ENCODE measurements at regions not wholly inside any gene's neighbourhood (a gene's known extent, or its start where the extent isn't known, plus 50 kb on each side); places are given as distances from the start of the nearest gene placed in this dataset.

GRCh38 chrX:22395372-22395771 lies 122.7 kb downstream of the CBLL2 start:
- intact Hi-C loops (cut with DNase I; ENCODE audit: low total_unique reads), result no loop called here
- TF ChIP-seq POLR2A (IDR thresholded peaks at IDR 0.05) (no peak), CTCF (IDR thresholded peaks at IDR 0.05) (no peak)
- H3K4me3 ChIP-seq (ENCODE audit: low read depth, poor library complexity, severe bottlenecking), result no peak overlapping the region
- WGBS, 2 donors, result 81 to 90% methylated on average over 4 of the region's 4 CpGs
- DNase-seq (ENCODE audit: low spot score in 2 of 2), result no peak

GRCh38 chrX:22396408-22396807 lies 123.7 kb downstream of the CBLL2 start:
- TF ChIP-seq POLR2A (IDR thresholded peaks at IDR 0.05) (no peak), CTCF (IDR thresholded peaks at IDR 0.05) (no peak)
- no peak overlapping the region for H3K4me3 ChIP-seq (ENCODE audit: low read depth, poor library complexity, severe bottlenecking)
- DNase-seq (ENCODE audit: low spot score in 2 of 2), result no peak
- intact Hi-C loops (cut with DNase I; ENCODE audit: low total_unique reads), result no loop called here
- 91 to 97% methylated on average over 2 of the region's 2 CpGs for WGBS, 2 donors

- DNase-seq (ENCODE audit: low spot score in 2 of 2), result no peak
- 59 to 74% methylated on average over 1 of the region's 1 CpG for WGBS, 2 donors
- no peak overlapping the region for H3K4me3 ChIP-seq (ENCODE audit: low read depth, poor library complexity, severe bottlenecking)
- intact Hi-C loops (cut with DNase I; ENCODE audit: low total_unique reads), result no loop called here
- TF ChIP-seq POLR2A (IDR thresholded peaks at IDR 0.05) (no peak), CTCF (IDR thresholded peaks at IDR 0.05) (no peak)
Measured at GRCh38 chrX:22397566-22397965, 124.9 kb downstream of the CBLL2 start.

- TF ChIP-seq POLR2A (IDR thresholded peaks at IDR 0.05) (no peak), CTCF (IDR thresholded peaks at IDR 0.05) (no peak)
- intact Hi-C loops (cut with DNase I; ENCODE audit: low total_unique reads), result no loop called here
- no peak for DNase-seq (ENCODE audit: low spot score in 2 of 2)
- WGBS, 2 donors, result 68 to 88% methylated on average over 4 of the region's 4 CpGs
- no peak overlapping the region for H3K4me3 ChIP-seq (ENCODE audit: low read depth, poor library complexity, severe bottlenecking)
Measured at GRCh38 chrX:22399437-22400192, 126.9 kb downstream of the CBLL2 start.

- DNase-seq (ENCODE audit: low spot score in 2 of 2), result no peak
- WGBS, 2 donors, result 92 to 96% methylated on average over 3 of the region's 3 CpGs
- TF ChIP-seq CTCF (IDR thresholded peaks at IDR 0.05) (no peak), POLR2A (IDR thresholded peaks at IDR 0.05) (no peak)
- H3K4me3 ChIP-seq (ENCODE audit: low read depth, poor library complexity, severe bottlenecking), result no peak overlapping the region
- intact Hi-C loops (cut with DNase I; ENCODE audit: low total_unique reads), result no loop called here
Measured at GRCh38 chrX:22404297-22404696, 131.6 kb downstream of the CBLL2 start.

Measured in lower leg skin (tissue), 4 donors.